ENCODE measurements at regions not wholly inside any gene's neighbourhood (a gene's known extent, or its start where the extent isn't known, plus 50 kb on each side); places are given as distances from the start of the nearest gene placed in this dataset.
"Not testable (repeated sequence)": the region's sequence is repeated elsewhere in the genome, so short reads cannot be mapped to it uniquely, and the experiment has no call there.

DNA sequence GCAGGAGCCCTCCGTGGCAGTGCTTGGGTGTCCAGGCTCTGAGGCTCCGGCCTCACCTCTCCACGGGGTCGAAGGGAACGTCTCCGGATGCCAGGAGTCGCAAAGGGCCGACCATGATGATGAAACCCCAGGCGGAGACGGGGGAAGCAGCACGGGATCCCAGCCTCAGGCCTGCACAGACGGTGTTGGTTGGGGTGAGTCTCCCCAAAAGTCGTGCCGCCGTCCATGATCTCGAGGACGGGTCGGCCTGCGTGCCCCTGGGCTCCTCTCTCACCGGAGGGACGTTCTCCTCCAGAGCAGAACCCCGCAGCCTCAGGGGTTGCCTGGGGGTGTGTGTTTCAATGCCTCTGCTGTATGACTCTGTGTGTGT lies 100.6 kb upstream of the FOXD4L5 start:
- CTCF ChIA-PET; POLR2A ChIA-PET; H3K27me3 ChIP-seq (ENCODE audit: control insufficient read depth, insufficient read depth, low read length); H3K4me3 ChIP-seq (ENCODE audit: low read depth, low read length); DNase-seq (ENCODE audit: low read depth); H3K36me3 ChIP-seq (ENCODE audit: control insufficient read depth, insufficient read depth, low read length): not testable (repeated sequence)

DNA sequence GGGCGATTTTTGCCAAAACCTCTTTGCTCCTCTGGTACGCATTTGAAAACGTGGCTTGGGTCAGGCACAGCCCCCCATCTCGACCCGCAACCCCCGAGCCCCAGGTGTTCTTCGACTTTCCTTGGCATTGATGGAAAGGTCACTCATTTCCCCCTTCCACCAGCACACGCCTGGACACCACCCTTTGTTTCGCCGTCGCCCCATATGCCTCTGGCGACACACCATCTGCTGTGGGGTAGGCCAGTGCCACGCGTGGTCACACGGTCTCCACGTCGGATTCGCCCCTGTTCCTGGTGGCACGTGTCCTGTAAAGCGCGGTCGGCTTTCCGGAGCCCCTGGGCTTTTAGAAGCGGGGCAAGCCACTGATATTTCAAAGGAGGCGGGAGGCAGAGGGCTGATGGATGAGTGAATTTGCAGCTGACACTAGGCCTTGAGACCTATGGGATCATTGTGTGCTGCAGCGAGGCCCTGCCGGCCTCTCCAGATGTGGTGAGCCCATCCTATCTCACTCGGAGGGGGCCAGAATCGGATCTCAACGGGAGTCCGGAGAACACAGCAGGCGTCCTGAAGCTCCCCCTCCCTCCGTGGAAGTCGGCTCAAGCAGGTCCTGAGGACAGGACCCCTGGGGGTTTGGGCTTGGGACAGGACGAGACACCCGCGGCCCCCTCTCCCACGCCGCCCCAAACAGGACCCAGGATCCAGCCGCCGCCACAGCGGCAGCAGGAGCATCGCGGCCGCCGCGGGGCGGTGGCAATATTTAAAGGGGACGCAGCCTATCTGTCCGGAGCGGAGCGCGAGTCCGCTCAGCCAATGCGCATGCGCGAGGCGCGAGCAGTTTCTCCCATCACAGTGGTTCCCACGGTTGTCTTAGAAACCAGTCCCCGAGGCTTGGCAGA lies 100.0 kb upstream of the FOXD4L5 start:
- CTCF ChIA-PET; H3K4me3 ChIP-seq (ENCODE audit: low read depth, low read length); H3K27me3 ChIP-seq (ENCODE audit: control insufficient read depth, insufficient read depth, low read length); POLR2A ChIA-PET; H3K36me3 ChIP-seq (ENCODE audit: control insufficient read depth, insufficient read depth, low read length); DNase-seq (ENCODE audit: low read depth): not testable (repeated sequence)

DNA sequence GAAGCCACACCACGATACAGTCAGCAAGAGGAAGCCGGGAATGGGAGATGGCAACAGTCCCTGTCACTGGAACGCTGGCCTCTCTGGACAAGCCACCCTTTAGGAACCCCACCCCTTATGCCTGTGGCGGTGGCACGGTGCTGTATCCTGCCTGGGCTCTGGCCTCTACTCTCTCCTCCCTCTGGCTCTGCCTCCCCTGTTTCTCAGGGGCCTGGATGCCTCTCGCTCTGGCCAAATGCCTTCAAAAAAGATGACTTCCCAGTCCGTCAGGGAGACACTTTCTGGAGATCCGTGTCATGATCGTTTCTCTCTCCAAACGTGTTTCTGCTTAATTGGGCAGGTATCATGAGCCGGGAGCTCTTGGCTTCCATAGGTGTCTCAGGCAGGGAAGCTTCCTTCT lies 99.1 kb upstream of the FOXD4L5 start:
- CTCF ChIA-PET; H3K4me3 ChIP-seq (ENCODE audit: low read depth, low read length); DNase-seq (ENCODE audit: low read depth); H3K36me3 ChIP-seq (ENCODE audit: control insufficient read depth, insufficient read depth, low read length); H3K27me3 ChIP-seq (ENCODE audit: control insufficient read depth, insufficient read depth, low read length); POLR2A ChIA-PET: not testable (repeated sequence)

GRCh38 chr9:65383646-65384045 lies 98.6 kb upstream of the FOXD4L5 start:
- CTCF ChIA-PET, POLR2A ChIA-PET: not testable (repeated sequence)

GRCh38 chr9:65382701-65383318 lies 97.8 kb upstream of the FOXD4L5 start:
- not testable (repeated sequence) for DNase-seq (ENCODE audit: low read depth)

More at GRCh38 chr9:65383646-65384045, 98.6 kb upstream of the FOXD4L5 start:
- H3K4me3 ChIP-seq (ENCODE audit: low read depth, low read length); H3K27me3 ChIP-seq (ENCODE audit: control insufficient read depth, insufficient read depth, low read length); H3K36me3 ChIP-seq (ENCODE audit: control insufficient read depth, insufficient read depth, low read length); DNase-seq (ENCODE audit: low read depth): not testable (repeated sequence)

More at GRCh38 chr9:65382701-65383318, 97.8 kb upstream of the FOXD4L5 start:
- H3K4me3 ChIP-seq (ENCODE audit: low read depth, low read length); H3K36me3 ChIP-seq (ENCODE audit: control insufficient read depth, insufficient read depth, low read length); H3K27me3 ChIP-seq (ENCODE audit: control insufficient read depth, insufficient read depth, low read length); POLR2A ChIA-PET; CTCF ChIA-PET: not testable (repeated sequence)

All from BJ (cell line).